CD4-positive, alpha-beta T cell treated with Interleukin-6 at 100 ng/mL for 8 hours (primary cell): ENCODE measurements at regions not wholly inside any gene's neighbourhood (a gene's known extent, or its start where the extent isn't known, plus 50 kb on each side); places are given as distances from the start of the nearest gene placed in this dataset.
A peak's percentile ranks its signal among the peaks of the same experiment; 100 is the strongest.

Experiments used
- DNase-seq: peaks from one replicate; pipeline ENCODE4 v3.0.0-alpha.2; 2020; ENCODE audit warnings: mixed read lengths, low spot score

- no peak for DNase-seq
These were observed 182.1 kb upstream of the TET2 start for GRCh38 chr4:104964410-104965175.

GRCh38 chr4:104966349-104967033 lies 180.2 kb upstream of the TET2 start:
- peak; percentile 28 for DNase-seq

- DNase-seq = no peak
These were observed 179.7 kb upstream of the TET2 start for GRCh38 chr4:104967034-104967401.

DNA sequence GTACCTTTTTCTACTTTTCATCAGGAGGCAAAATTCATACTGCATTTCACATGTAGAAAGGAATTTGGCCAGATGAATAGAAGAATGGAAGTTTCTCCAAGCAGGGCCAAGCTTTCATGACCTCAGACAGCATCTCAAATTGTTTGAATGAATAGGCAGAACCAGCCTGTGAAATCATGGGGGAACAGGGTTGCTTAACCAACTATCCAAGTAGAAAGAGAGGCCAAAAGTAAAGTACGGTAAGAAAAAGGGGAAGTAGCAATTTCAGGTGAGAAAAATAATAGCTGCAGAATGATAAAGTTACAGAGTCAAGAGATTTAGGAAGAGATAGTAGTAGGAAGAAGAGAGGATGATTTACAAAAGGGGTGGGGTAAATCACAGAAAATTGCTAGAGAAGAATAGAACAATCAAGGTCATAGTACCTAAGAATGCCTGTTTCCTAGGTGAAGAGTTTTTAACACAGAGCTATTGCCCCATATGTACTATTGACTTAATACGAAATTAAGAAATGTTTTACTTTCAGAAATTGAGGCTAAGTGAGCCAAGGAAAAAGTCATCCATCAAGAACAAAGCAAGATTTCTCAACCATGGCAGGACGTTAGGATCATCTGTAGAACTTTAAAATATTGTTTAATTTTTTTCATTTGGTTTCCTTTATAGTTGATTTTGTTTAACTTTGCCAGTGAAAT lies 177.1 kb upstream of the TET2 start:
- DNase-seq = no peak

DNA sequence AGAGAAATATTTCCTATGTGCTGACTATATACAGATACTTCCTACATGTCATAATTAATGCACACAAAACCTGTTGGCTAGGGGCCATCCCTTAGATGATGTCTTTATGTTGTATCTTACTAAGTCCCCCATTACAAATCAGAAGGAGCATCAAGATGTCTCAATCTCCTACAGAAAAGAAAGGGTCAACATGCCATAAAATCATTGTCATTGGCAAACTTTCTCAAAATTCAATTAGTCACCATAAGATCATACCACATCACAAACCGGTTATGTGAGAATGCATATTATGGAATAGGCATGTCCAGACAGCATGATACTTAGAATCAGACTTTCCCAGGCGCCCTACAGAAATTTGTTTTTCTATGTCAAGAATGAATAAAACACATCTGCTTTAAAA lies 175.2 kb upstream of the TET2 start:
- no peak for DNase-seq

GRCh38 chr4:104973708-104974107 lies 173.0 kb upstream of the TET2 start:
- no peak for DNase-seq

GRCh38 chr4:104975617-104976016 lies 171.1 kb upstream of the TET2 start:
- no peak for DNase-seq

- no peak for DNase-seq
These were observed 170.4 kb upstream of the TET2 start for GRCh38 chr4:104976262-104976661.

GRCh38 chr4:104979083-104979760 lies 167.5 kb upstream of the TET2 start:
- DNase-seq = no peak

DNA sequence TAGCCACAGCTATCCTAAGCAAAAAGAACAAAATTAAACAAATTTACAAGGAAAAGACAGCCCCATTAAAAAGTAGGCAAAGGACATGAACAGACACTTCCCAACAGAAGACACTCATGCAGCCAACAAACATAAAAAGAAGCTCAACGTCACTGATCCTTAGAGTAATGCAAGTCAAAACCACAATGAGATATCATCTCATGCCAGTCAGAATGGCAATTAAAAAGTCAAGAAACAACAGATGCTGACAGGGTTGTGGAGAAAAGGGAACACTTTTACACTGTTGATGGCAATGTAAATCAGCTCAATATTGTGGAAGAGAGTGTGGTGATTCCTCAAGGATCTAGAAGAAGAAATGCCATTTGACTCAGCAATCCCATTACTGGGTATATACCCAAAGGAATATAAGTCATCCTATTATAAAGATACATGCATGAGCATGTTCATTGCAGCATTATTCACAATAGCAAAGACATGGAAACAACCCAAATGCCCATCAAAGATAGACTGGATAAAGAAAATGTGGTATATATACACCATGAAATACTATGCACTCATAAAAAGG lies 163.0 kb upstream of the TET2 start:
- no peak for DNase-seq

DNA sequence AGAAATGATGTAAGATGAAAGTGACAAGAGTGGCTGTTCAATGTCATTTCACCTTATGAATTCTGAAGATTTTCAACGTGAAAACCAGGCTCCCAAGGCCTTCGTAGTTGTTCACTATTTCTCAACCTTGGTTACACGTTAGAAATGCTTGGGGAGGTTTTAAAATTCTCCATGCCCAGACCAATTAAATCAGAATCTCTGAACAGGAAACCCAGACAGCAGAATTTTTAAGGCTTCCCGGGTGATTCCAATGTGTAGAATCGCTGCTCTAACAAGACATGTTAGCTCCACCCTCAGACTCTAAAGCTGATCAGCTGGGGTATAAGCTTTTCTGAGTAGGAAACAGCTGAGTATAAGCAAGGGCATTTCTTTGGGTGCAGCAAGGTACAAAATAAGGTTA lies 160.4 kb upstream of the TET2 start:
- no peak for DNase-seq

GRCh38 chr4:104989371-104989770 lies 157.3 kb upstream of the TET2 start:
- DNase-seq = no peak

- DNase-seq = no peak
These were observed 144.4 kb upstream of the TET2 start for GRCh38 chr4:105002278-105002677.

GRCh38 chr4:105014234-105014633 lies 132.4 kb upstream of the TET2 start:
- no peak for DNase-seq

GRCh38 chr4:105014635-105015034 lies 132.0 kb upstream of the TET2 start:
- no peak for DNase-seq

DNA sequence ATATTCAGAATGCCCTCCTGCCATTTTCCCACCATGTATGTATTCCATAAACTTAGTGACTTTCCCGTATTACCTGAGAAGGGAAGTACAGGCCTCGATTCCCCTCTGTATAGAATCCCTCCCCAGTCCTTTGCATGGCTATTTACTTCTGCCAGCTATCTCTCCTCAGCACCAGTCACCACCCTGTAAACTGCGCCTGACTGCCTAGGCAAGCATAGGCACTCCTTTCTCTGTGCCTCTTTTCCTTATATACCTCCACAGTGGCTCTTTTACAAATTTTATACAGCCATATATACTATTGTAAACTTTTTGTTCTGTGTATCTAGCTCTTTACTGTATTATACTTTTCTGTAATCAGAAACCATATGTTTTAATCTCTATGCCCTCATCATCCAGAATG lies 130.9 kb upstream of the TET2 start:
- DNase-seq = no peak

DNA sequence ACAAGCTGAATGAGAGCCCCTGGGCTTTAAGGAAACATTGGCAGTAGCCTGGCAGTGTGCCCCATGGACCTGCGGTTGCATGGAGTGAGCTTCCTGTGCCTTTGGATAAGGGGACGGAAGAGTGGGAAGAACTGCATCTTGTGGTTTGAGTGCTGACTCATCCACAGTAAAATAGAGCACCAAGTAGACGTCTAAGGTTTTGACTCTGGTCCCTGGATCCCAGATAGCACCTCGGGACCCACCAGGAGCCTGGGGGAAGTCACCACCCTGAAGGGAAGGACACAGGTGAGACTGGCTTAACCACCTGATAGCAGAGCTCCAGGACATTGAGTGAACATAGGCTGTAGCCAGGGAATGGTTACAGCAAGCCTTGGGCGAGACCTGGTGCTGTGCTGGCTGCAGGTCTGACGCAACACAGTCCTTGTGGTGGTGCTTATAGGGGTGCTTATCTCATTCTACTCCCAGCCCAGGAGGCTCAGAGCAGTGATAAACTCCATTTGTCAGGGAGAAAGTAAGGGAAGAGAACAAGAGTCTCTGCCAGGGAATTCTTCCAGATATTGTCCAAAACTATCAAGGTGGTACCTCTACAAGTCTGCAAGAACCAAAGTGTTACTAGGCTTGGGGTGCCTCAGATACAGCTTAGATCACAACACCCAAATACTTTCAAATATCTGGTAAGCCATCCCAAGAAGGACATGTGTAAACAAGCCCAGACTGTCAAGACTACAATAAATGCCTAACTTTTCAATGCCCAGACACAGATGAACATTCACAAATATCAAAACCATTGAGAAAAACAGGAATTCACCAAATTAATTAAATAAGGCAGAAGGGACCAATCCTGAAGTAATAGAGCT lies 123.6 kb upstream of the TET2 start:
- no peak for DNase-seq

GRCh38 chr4:105023668-105024055 lies 123.0 kb upstream of the TET2 start:
- no peak for DNase-seq

GRCh38 chr4:105025263-105026017 lies 121.2 kb upstream of the TET2 start:
- DNase-seq = no peak

GRCh38 chr4:105036991-105037390 lies 109.7 kb upstream of the TET2 start:
- DNase-seq = no peak

DNA sequence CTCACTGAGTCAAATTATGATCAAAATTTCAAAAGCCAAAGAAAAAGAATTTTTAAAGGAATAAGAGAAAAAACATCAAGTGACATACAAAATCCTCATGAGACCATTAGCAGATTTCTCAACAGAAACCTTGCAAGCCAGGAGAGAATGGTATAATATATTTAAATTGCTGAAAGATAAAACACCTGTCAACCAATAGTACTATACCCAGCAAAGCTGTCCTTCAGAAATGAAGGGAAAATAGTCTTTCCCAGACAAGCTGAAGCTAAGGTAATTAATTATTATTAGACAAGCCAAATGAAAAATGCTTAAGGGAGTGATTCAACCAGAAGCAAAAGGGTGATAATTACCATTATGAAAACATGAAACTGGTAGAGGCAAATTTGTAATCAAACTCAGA lies 104.2 kb upstream of the TET2 start:
- no peak for DNase-seq
